HuH-7 (cell line): ENCODE measurements at regions not wholly inside any gene's neighbourhood (a gene's known extent, or its start where the extent isn't known, plus 50 kb on each side); places are given as distances from the start of the nearest gene placed in this dataset.

Source experiments
- DNase-seq: peaks from one replicate; pipeline ENCODE4 v3.0.0; 2011; ENCODE audit warnings: low spot score

GRCh38 chr7:121494516-121494915 lies 98.4 kb upstream of the FAM3C start:
- DNase-seq, result no peak

- DNase-seq, result no peak
These were observed 97.4 kb upstream of the FAM3C start for GRCh38 chr7:121493553-121493952.

- DNase-seq, result no peak
These were observed 94.2 kb upstream of the FAM3C start for GRCh38 chr7:121490309-121490708.

GRCh38 chr7:121489440-121489839 lies 93.3 kb upstream of the FAM3C start:
- DNase-seq, result no peak

- no peak for DNase-seq
These were observed 92.1 kb upstream of the FAM3C start for GRCh38 chr7:121488111-121488650.

- DNase-seq, result no peak
These were observed 90.5 kb upstream of the FAM3C start for GRCh38 chr7:121486590-121486989.

- DNase-seq, result no peak
These were observed 89.5 kb upstream of the FAM3C start for GRCh38 chr7:121485467-121486243.

- DNase-seq, result no peak
These were observed 88.1 kb upstream of the FAM3C start for GRCh38 chr7:121484089-121484763.

GRCh38 chr7:121480566-121481335 lies 84.6 kb upstream of the FAM3C start:
- no peak for DNase-seq

GRCh38 chr7:121480058-121480457 lies 84.0 kb upstream of the FAM3C start:
- no peak for DNase-seq

- DNase-seq, result no peak
These were observed 83.4 kb upstream of the FAM3C start for GRCh38 chr7:121479466-121479865.

- DNase-seq, result peak; percentile 5
These were observed 79.7 kb upstream of the FAM3C start for GRCh38 chr7:121475806-121476205.

GRCh38 chr7:121474301-121474673 lies 78.2 kb upstream of the FAM3C start:
- DNase-seq, result no peak

- DNase-seq, result no peak
These were observed 77.7 kb upstream of the FAM3C start for GRCh38 chr7:121473645-121474300.

- no peak for DNase-seq
These were observed 70.3 kb upstream of the FAM3C start for GRCh38 chr7:121466455-121466854.

- no peak for DNase-seq
These were observed 63.0 kb upstream of the FAM3C start for GRCh38 chr7:121459148-121459547.

- no peak for DNase-seq
These were observed 60.8 kb upstream of the FAM3C start for GRCh38 chr7:121456785-121457359.

- no peak for DNase-seq
These were observed 59.9 kb upstream of the FAM3C start for GRCh38 chr7:121456015-121456414.

- DNase-seq, result no peak
These were observed 56.3 kb upstream of the FAM3C start for GRCh38 chr7:121452389-121452788.

GRCh38 chr7:121451367-121452094 lies 55.4 kb upstream of the FAM3C start:
- DNase-seq, result no peak

GRCh38 chr7:121450631-121451198 lies 54.6 kb upstream of the FAM3C start:
- DNase-seq, result no peak
